Neural progenitor cell (in vitro differentiated cells): ENCODE measurements at regions not wholly inside any gene's neighbourhood (a gene's known extent, or its start where the extent isn't known, plus 50 kb on each side); places are given as distances from the start of the nearest gene placed in this dataset.

Experiments used
- EZH2 ChIP-seq: fragments of 200-600 bp; sonication (generic); IDR thresholded peaks from 2 replicates; pipeline ENCODE4 v1.6.1; 2017; ENCODE audit warnings: antibody characterized with exemption, mild to moderate bottlenecking, moderate library complexity
- EZH2phosphoT487 ChIP-seq: fragments of 200-600 bp; sonication (generic); IDR thresholded peaks from 2 replicates; pipeline ENCODE4 v1.6.1; 2017; ENCODE audit warnings: antibody characterized with exemption
- TF ChIP-seq, protein P1 (sequence below): fragments of 200-600 bp; sonication (generic); IDR thresholded peaks from 2 replicates; pipeline ENCODE4 v1.5.1; 2017; ENCODE audit warnings: antibody characterized with exemption, mild to moderate bottlenecking

DNA sequence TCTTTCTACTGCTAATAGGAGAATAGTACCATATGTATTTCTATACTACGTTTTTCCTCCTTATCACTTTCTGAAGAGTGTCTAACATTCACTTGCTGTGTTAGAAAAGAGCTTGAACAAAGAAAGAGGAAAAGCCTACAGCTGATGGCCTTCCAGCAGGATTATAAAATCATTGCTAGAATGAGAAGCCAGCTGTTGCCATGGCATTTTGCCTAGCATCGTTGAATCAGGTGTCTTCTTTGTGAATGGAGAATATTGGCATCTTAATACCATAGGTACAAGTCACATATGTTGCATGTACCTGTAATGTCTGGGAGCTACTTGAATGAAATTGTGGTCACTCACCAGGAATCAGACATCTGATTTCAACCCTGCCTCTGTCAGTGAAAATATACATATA, 1174.9 kb downstream of the PCDH17 start:
- TF ChIP-seq, protein P1, sequence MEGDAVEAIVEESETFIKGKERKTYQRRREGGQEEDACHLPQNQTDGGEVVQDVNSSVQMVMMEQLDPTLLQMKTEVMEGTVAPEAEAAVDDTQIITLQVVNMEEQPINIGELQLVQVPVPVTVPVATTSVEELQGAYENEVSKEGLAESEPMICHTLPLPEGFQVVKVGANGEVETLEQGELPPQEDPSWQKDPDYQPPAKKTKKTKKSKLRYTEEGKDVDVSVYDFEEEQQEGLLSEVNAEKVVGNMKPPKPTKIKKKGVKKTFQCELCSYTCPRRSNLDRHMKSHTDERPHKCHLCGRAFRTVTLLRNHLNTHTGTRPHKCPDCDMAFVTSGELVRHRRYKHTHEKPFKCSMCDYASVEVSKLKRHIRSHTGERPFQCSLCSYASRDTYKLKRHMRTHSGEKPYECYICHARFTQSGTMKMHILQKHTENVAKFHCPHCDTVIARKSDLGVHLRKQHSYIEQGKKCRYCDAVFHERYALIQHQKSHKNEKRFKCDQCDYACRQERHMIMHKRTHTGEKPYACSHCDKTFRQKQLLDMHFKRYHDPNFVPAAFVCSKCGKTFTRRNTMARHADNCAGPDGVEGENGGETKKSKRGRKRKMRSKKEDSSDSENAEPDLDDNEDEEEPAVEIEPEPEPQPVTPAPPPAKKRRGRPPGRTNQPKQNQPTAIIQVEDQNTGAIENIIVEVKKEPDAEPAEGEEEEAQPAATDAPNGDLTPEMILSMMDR: no peak
- TF ChIP-seq EZH2: no peak
- TF ChIP-seq EZH2phosphoT487: no peak
